Activated CD8-positive, alpha-beta memory T cell treated with anti-CD3 and anti-CD28 coated beads, Interleukin-2, amount 10 ng/mL, durations not matched to agents 7 days and 5 days (primary cell): ENCODE measurements at regions not wholly inside any gene's neighbourhood (a gene's known extent, or its start where the extent isn't known, plus 50 kb on each side); places are given as distances from the start of the nearest gene placed in this dataset.

Experiments
- ATAC-seq: fragments of 150-1000 bp; cut with Tn5 transposase; one replicate; pipeline ENCODE4 v1.10.0; 2021; ENCODE audit warnings: moderate library complexity
- CTCF ChIA-PET: fragments of 350-600 bp; sonication (Branson Sonifier 250); formaldehyde crosslinking; loops from one replicate; lab custom pipeline; 2021; ENCODE audit warnings: antibody characterized with exemption; lab: Charles Lee
- DNase-seq: peaks from one replicate; pipeline ENCODE4 v3.0.0-alpha.2; 2020
- H3K27ac Mint-ChIP-seq: one replicate; pipeline ENCODE4 v1.8.0; 2021; ENCODE audit warnings: mild to moderate bottlenecking, mixed read lengths
- H3K27me3 Mint-ChIP-seq: one replicate; pipeline ENCODE4 v1.8.0; 2021; ENCODE audit warnings: mixed read lengths
- H3K36me3 Mint-ChIP-seq: one replicate; pipeline ENCODE4 v1.8.0; 2021; ENCODE audit warnings: mild to moderate bottlenecking, mixed read lengths
- H3K4me1 Mint-ChIP-seq: one replicate; pipeline ENCODE4 v1.8.0; 2021; ENCODE audit warnings: mixed read lengths
- H3K4me3 Mint-ChIP-seq: one replicate; pipeline ENCODE4 v1.8.0; 2021; ENCODE audit warnings: mild to moderate bottlenecking, moderate library complexity, mixed read lengths
- H3K9me3 Mint-ChIP-seq: one replicate; pipeline ENCODE4 v1.8.0; 2022; ENCODE audit warnings: low read depth, mixed read lengths

DNA sequence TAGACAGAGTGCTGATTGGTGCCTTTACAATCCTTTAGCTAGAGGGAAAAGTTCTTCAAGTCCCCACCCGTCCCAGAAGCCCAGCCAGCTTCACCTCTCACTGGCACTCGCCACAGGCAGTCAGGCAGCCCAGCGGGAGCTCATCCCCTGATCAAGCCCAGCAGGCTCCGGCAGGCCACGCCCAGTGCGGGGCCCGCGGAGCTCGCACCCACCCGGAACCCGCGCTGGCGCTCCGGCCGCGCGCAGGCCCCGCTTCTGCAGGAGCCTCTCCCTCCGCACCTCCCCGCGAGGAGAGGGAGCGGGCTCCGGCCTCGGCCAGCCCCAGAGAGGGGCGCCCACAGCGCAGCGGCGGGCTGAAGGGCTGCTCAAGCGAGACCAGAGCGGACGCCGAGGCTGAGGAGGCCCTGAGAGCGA, 202.4 kb upstream of the PDGFD start:
- Mint-ChIP-seq H3K27ac (no peak overlapping the region), H3K4me1 (no peaks in the 10 kb centered on the region), H3K4me3 (no peak overlapping the region), H3K27me3 (no peaks in the 10 kb centered on the region), H3K36me3 (no peaks in the 10 kb centered on the region), H3K9me3 (no peaks in the 10 kb centered on the region)
- CTCF ChIA-PET, result no interaction called here
- DNase-seq (no peak), ATAC-seq (no peak)

DNA sequence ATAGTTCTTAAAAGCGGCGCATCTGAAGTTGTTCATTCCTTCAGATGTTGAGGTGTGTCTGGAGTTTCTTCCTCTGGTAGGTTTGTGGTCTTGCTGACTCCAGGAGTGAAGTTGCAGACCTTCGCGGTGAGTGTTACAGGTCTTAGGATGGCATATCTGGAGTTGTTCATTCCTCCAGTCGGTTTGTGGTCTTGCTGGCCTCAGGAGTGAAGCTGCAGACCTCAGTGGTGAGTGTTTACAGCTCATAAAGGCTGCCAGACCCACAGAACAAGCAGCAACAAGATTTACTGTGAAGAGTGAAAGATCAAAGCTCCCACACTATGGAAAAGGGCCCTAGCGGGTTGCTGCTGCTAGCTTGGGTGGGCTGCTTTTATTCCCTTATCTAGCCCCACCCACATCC, 201.7 kb upstream of the PDGFD start:
- Mint-ChIP-seq H3K4me3 (no peak overlapping the region), H3K9me3 (no peaks in the 10 kb centered on the region), H3K27me3 (no peaks in the 10 kb centered on the region), H3K27ac (no peak overlapping the region), H3K36me3 (no peaks in the 10 kb centered on the region), H3K4me1 (no peaks in the 10 kb centered on the region)
- DNase-seq (no peak), ATAC-seq (no peak)
- CTCF ChIA-PET, result no interaction called here

DNA sequence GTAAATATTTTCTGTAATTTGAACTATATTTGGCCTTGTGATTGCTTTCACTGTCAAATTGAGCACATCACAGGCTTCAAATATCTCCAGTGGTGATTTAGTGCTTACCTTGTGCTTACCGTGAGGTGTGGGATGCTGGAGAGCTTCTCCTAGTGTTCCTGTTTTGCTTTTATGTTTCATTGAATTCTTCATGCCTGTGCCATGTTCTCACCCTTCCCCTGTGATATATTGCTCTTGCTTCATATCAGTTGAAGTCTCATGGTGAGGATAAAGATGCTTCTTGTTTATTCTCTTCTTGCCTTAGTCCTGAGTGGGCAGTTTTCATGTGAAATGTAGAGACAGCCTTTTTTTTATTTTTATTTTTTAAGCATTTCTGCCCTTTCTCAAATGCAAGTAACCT, 198.0 kb upstream of the PDGFD start:
- CTCF ChIA-PET, result no interaction called here
- Mint-ChIP-seq H3K4me1 (no peaks in the 10 kb centered on the region), H3K27me3 (no peaks in the 10 kb centered on the region), H3K36me3 (no peaks in the 10 kb centered on the region), H3K9me3 (no peaks in the 10 kb centered on the region), H3K4me3 (no peak overlapping the region), H3K27ac (no peak overlapping the region)
- DNase-seq, result no peak
- ATAC-seq, result no peak

DNA sequence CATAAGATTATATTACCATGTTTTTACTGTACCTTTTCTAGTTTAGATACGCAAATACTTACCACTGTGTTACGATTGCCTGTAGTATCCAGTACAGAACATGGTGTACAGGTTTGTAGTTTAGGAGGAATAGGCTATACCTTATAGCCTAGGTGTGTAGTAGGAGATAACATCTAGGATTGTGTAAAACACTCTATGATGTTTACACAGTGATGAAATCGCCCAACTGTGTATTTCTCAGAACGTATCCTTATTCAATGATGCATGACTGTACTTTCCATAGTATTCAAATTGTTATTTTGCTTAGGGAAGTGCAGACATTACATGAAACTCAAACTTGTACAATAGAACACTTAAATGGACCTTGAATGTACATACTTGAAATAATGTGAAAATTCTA, 188.1 kb upstream of the PDGFD start:
- ATAC-seq, result no peak
- Mint-ChIP-seq H3K4me1 (no peaks in the 10 kb centered on the region), H3K27ac (no peak overlapping the region), H3K9me3 (peaks cover 11% of the 10 kb centered on the region), H3K4me3 (no peak overlapping the region), H3K27me3 (no peaks in the 10 kb centered on the region), H3K36me3 (no peaks in the 10 kb centered on the region)
- DNase-seq, result no peak
- CTCF ChIA-PET, result no interaction called here

DNA sequence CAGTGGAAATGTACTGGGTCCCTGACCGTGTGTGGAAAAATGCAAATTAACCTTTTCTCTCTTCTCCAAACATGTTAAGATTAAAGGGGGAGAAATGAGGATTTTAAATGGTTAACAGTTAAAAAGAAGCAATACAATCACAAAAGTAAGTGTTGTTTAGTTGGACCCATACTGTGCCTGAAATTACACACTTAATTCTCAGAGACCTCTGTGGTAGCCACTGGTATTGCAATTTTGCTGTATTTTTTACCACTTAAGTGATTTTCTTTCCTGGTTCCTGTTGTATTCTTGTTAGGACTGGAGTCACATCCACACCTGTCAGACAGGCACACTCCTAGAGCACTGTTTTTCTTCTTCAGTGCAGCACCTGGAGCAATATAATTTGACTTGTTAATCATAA, 179.6 kb upstream of the PDGFD start:
- CTCF ChIA-PET, result no interaction called here
- Mint-ChIP-seq H3K4me1 (peaks cover 1% of the 10 kb centered on the region), H3K36me3 (no peaks in the 10 kb centered on the region), H3K27me3 (peaks cover 2% of the 10 kb centered on the region), H3K9me3 (no peaks in the 10 kb centered on the region), H3K27ac (no peak overlapping the region), H3K4me3 (no peak overlapping the region)
- ATAC-seq (no peak), DNase-seq (no peak)

DNA sequence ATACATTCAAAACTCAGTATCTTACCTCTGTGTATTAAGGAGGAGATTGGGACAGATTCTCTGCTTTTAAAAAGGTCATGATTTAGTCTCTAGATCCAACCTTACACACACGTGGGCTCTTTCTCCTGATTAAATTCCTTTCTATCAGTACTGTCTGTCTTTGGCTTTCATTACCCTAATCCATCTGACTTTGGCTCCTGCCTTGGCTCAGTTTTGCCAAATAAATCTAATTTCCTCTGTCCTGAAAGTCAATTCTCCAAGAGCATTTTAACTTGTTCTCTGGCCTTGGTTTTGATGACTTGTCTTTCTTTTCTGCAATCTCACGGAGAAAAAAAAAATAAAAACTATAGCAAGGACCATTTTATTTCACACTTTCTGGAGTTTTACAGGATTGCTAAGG, 176.6 kb upstream of the PDGFD start:
- H3K9me3 Mint-ChIP-seq, result no peaks in the 10 kb centered on the region
- H3K27ac Mint-ChIP-seq, result no peak overlapping the region
- no peak for ATAC-seq
- H3K4me1 Mint-ChIP-seq, result peaks cover 1% of the 10 kb centered on the region
- no peak for DNase-seq
- H3K36me3 Mint-ChIP-seq, result no peaks in the 10 kb centered on the region
- no peak overlapping the region for H3K4me3 Mint-ChIP-seq
- H3K27me3 Mint-ChIP-seq, result no peaks in the 10 kb centered on the region
- CTCF ChIA-PET, result no interaction called here

DNA sequence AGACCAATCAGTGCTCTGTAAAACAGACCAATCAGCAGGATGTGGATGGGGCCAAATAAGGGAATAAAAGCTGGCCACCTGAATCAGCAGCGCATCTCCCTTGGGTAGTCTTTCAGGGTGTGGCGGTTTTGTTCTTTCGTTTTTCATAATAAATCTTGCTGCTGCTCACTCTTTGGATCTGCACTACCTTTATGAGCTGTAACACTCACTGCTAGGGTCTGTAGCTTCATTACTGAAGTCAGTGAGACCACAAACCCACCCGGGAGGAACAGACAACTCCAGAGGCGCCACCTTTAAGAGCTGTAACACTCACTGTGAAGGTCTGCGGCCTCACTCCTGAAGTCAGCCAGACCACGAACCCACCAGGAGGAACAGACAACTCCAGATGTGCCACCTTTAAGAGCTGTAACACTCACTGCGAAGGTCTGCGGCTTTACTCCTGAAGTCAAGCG, 175.5 kb upstream of the PDGFD start:
- H3K36me3 Mint-ChIP-seq, result no peaks in the 10 kb centered on the region
- H3K4me3 Mint-ChIP-seq, result no peak overlapping the region
- H3K27ac Mint-ChIP-seq, result no peak overlapping the region
- no peak for DNase-seq
- H3K9me3 Mint-ChIP-seq, result no peaks in the 10 kb centered on the region
- CTCF ChIA-PET, result no interaction called here
- no peak for ATAC-seq
- H3K27me3 Mint-ChIP-seq, result no peaks in the 10 kb centered on the region
- peaks cover 1% of the 10 kb centered on the region for H3K4me1 Mint-ChIP-seq

DNA sequence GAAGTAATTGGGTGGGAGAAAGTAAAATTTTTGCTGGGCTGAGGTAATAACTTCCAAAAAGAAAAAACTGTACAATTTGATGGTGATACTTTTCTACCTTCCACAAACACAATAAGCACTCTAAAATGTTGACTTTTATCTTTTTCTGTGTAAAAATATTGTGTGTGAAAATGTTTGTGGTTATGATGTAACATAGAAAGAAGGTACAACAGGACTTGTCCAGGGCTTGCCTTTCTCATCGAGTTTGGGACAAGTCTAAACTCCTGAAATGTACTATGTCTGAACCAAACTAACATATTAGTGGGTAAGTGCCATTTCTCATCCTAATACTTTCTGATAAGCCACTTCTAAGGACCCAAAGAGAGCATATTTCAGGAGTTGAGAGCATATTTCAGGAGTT, 174.2 kb upstream of the PDGFD start:
- H3K27me3 Mint-ChIP-seq, result no peaks in the 10 kb centered on the region
- DNase-seq, result no peak
- H3K36me3 Mint-ChIP-seq, result no peaks in the 10 kb centered on the region
- H3K4me1 Mint-ChIP-seq, result peaks cover 1% of the 10 kb centered on the region
- no peak overlapping the region for H3K4me3 Mint-ChIP-seq
- H3K9me3 Mint-ChIP-seq, result no peaks in the 10 kb centered on the region
- no peak for ATAC-seq
- no peak overlapping the region for H3K27ac Mint-ChIP-seq
- CTCF ChIA-PET, result no interaction called here

DNA sequence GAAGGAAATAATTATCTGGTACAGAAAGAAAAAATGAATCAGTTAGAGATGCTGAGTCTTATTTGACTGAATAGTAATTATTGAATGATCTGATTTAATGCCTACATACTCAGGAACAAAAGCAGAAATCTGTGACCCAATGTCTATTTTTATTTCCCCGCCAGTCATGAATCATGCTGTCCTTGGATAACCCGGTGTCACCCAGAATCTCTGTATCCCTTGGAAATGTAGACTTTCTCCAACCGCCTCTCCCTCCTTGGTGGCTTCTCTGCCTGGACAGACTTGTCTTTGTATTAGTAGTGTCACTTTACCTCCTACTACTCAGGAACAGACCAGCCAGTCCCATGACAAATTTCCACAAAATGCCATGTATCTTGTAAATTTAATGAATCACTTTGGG, 173.3 kb upstream of the PDGFD start:
- Mint-ChIP-seq H3K36me3 (no peaks in the 10 kb centered on the region), H3K4me3 (no peak overlapping the region), H3K27me3 (no peaks in the 10 kb centered on the region), H3K27ac (no peak overlapping the region), H3K4me1 (peaks cover 1% of the 10 kb centered on the region), H3K9me3 (no peaks in the 10 kb centered on the region)
- DNase-seq (no peak), ATAC-seq (no peak)
- CTCF ChIA-PET, result no interaction called here

DNA sequence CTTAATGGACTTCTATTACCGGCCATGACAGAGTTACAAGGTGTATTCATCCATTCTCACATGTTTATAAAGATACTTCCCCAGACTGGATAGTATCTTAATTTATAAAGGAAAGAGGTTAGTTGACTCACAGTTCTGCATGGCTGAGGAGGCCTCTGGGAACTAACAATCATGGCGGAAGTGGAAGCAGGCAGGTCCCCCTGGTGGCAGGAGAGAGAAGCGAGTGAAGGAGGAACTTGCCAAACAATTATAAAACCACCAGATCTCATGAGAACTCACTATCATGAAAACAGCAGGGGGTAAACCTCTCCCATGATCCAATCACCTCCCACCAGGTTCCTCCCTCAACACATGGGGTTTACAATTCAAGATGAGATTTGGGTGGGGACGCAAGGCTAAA, 170.0 kb upstream of the PDGFD start:
- ATAC-seq (no peak), DNase-seq (no peak)
- Mint-ChIP-seq H3K4me3 (no peak overlapping the region), H3K27ac (no peak overlapping the region), H3K27me3 (no peaks in the 10 kb centered on the region), H3K4me1 (no peaks in the 10 kb centered on the region), H3K36me3 (no peaks in the 10 kb centered on the region), H3K9me3 (no peaks in the 10 kb centered on the region)
- CTCF ChIA-PET, result no interaction called here

DNA sequence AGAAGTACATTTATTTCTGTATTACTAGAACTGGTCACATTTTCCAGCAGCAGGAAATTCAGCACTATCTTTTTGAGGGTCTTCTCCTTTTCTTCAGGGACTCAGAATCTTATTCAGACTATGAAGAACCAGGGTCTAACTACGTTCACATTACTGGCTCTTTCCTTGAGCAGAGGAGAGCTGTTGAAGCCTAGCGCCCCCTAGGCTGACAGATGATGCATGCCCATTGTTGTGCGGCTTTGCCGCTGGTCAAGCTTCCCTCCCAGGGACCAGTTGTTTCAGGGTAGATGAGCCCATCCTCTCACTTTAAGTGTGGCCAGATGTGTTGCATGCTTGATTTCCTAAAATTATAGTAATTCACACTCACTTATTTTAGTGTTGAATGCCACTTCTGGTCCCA, 168.2 kb upstream of the PDGFD start:
- CTCF ChIA-PET, result interaction anchor here (1.4 kb wide), 1 partner anchor 10 kb away, joined by 4 read pairs; no protein-coding TSS in a partner anchor

DNA sequence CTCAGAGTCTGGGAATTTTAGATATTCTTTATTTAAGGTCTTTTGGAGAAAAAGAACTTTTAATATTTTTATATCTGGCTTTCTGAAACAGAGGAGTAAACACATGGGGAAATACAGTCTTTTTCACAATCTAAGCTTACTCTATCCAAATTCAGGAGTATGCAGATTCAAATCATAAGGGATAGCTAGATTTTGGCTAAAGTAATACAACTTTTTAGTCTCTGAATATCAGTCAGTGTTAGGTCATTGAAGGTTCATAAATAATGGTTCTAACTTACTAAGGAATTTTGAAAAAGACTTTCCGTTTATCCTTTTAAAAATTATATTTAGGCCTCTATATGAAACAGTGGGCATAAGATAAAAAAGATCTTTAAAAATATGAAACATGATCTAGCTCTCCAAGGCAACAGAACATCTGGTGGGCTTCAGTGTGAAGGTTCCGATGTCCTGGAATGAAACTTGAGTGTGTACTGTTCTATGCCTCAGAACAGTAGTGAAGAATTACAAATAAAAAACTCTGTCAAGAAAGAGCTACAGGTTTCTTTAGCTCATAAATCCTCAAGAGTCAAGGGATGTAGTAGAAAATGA, 165.2 kb upstream of the PDGFD start:
- Mint-ChIP-seq H3K4me3 (no peak overlapping the region), H3K27me3 (no peaks in the 10 kb centered on the region), H3K4me1 (no peaks in the 10 kb centered on the region), H3K27ac (no peak overlapping the region), H3K36me3 (no peaks in the 10 kb centered on the region), H3K9me3 (no peaks in the 10 kb centered on the region)
- ATAC-seq (no peak), DNase-seq (no peak)
- CTCF ChIA-PET, result no interaction called here

More for the DNA sequence above, 168.2 kb upstream of the PDGFD start:
- Mint-ChIP-seq H3K27ac (no peak overlapping the region), H3K4me1 (no peaks in the 10 kb centered on the region), H3K9me3 (no peaks in the 10 kb centered on the region), H3K4me3 (no peak overlapping the region), H3K36me3 (no peaks in the 10 kb centered on the region), H3K27me3 (no peaks in the 10 kb centered on the region)
- DNase-seq (no peak), ATAC-seq (no peak)

DNA sequence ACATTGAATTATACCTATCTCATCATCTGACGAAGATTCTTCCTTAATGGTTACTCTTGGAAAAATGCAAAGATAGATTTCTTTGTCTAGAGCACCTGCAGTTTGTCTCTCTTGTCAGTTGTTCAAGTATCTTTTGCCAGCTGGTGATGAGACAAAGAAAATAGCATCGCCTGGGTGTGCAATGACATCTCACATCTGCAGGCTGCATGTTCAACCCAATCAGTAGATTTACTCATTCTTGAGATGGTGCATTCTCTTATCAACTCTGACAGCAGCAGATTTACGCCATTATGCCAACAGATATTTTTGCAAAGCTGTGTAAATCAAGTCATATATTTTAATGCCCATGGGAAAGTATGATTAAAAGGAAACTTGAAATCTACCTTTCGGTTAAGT, 164.6 kb upstream of the PDGFD start:
- no peak for ATAC-seq
- Mint-ChIP-seq H3K27me3 (no peaks in the 10 kb centered on the region), H3K27ac (no peak overlapping the region), H3K9me3 (no peaks in the 10 kb centered on the region), H3K4me1 (no peaks in the 10 kb centered on the region), H3K4me3 (no peak overlapping the region), H3K36me3 (no peaks in the 10 kb centered on the region)
- CTCF ChIA-PET, result no interaction called here
- DNase-seq, result no peak

DNA sequence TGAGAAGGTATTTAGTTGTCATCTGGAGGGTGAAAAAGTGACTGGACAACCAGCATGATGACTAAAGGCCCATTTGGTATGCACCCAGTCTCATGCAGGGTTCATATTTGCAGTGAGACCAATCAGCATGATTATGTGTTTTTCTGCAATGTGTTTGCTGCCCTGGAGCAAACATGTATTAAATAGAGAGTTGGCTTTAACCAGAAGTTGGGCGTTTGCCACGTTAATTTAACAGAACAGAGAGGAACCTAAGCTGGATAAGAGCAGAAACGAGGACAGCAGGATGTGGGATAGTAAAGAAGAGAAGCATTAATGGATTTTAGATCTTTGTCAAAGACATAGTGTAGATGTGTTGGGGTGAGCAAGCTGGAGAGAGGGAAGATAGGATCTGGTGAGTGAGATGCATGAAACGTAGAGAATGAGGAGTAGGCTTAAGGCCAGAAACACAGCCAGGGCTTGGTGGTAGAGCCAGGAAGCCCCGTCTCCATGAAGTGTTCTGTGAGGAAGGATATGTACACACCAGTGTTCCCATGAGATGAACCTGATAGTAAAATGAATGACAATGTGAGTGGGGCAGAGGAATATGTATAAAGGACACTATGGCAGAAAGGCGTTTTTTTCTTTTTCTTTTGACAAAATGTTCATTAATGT, 164.0 kb upstream of the PDGFD start:
- Mint-ChIP-seq H3K9me3 (no peaks in the 10 kb centered on the region), H3K27ac (no peak overlapping the region), H3K4me3 (no peak overlapping the region), H3K36me3 (no peaks in the 10 kb centered on the region), H3K27me3 (no peaks in the 10 kb centered on the region), H3K4me1 (no peaks in the 10 kb centered on the region)
- CTCF ChIA-PET, result no interaction called here
- DNase-seq (no peak), ATAC-seq (no peak)
